Upper lobe of right lung (tissue), 1 donor: ENCODE measurements at regions not wholly inside any gene's neighbourhood (a gene's known extent, or its start where the extent isn't known, plus 50 kb on each side); places are given as distances from the start of the nearest gene placed in this dataset.
A peak's percentile ranks its signal among the peaks of the same experiment; 100 is the strongest.

Source experiments
- ATAC-seq: fragments of 200-7000 bp; cut with Tn5 transposase; one replicate; pipeline ENCODE4 v1.9.1; 2020; ENCODE audit warnings: mild to moderate bottlenecking, moderate library complexity
- DNase-seq: peaks from one replicate; pipeline ENCODE4 v3.0.0-alpha.2; 2020
- H3K27ac ChIP-seq: fragments of 200-600 bp; one replicate; pipeline ENCODE4 v1.8.0; 2022
- H3K27me3 ChIP-seq: fragments of 200-600 bp; one replicate; pipeline ENCODE4 v1.8.0; 2022; ENCODE audit warnings: mild to moderate bottlenecking
- H3K36me3 ChIP-seq: fragments of 200-600 bp; one replicate; pipeline ENCODE4 v1.8.0; 2022
- H3K4me1 ChIP-seq: fragments of 200-600 bp; one replicate; pipeline ENCODE4 v1.8.0; 2022
- H3K4me3 ChIP-seq: fragments of 200-600 bp; one replicate; pipeline ENCODE4 v1.8.0; 2022; ENCODE audit warnings: mild to moderate bottlenecking
- H3K9me3 ChIP-seq: fragments of 200-600 bp; one replicate; pipeline ENCODE4 v1.8.0; 2022
- intact Hi-C: fragments of 100-400 bp; cut with DNase I; formaldehyde crosslinking; loops from one replicate; pipeline ENCODE4 v1.11.0; 2022
- TF ChIP-seq, protein P1 (sequence below): fragments of 200-600 bp; IDR thresholded peaks from one replicate; pipeline ENCODE4 v1.8.0; 2022; ENCODE audit warnings: antibody characterized with exemption
- donor health status: DM: no; HTN: yes; CAD: no; lungs with severe emphysema.

DNA sequence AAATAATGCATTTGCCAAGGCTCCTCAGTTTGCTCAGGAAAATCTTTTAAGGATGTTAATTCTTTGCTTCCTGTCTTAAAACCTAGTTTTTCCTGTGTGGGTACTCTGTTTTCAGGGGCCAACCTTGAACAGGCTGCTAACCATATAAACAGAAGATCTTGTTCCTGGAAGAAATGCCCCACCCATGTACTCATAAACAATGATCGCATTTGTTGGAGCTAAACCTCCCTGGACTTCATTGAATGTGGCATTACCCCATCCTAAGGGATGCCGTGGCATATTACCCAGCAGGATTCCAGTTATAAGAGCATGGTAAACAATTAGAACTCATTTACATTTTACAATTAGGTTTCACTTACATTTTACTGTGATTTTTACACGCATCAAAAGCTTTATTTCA is 436.0 kb downstream of the ZNF608 start:
- H3K9me3 ChIP-seq, result no peaks in the 10 kb centered on the region
- intact Hi-C loops, result no loop called here
- no peak overlapping the region for H3K4me3 ChIP-seq
- DNase-seq (no peak), ATAC-seq (peak; percentile 49)
- peak overlapping the region; percentile 51 for H3K27ac ChIP-seq
- no peaks in the 10 kb centered on the region for H3K4me1 ChIP-seq
- TF ChIP-seq, protein P1, sequence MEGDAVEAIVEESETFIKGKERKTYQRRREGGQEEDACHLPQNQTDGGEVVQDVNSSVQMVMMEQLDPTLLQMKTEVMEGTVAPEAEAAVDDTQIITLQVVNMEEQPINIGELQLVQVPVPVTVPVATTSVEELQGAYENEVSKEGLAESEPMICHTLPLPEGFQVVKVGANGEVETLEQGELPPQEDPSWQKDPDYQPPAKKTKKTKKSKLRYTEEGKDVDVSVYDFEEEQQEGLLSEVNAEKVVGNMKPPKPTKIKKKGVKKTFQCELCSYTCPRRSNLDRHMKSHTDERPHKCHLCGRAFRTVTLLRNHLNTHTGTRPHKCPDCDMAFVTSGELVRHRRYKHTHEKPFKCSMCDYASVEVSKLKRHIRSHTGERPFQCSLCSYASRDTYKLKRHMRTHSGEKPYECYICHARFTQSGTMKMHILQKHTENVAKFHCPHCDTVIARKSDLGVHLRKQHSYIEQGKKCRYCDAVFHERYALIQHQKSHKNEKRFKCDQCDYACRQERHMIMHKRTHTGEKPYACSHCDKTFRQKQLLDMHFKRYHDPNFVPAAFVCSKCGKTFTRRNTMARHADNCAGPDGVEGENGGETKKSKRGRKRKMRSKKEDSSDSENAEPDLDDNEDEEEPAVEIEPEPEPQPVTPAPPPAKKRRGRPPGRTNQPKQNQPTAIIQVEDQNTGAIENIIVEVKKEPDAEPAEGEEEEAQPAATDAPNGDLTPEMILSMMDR, result no peak
- H3K27me3 ChIP-seq, result no peaks in the 10 kb centered on the region
- no peaks in the 10 kb centered on the region for H3K36me3 ChIP-seq

GRCh38 chr5:124309241-124309980 is 437.0 kb downstream of the ZNF608 start:
- H3K4me1 ChIP-seq, result no peaks in the 10 kb centered on the region
- intact Hi-C loops, result no loop called here
- no peaks in the 10 kb centered on the region for H3K36me3 ChIP-seq
- H3K9me3 ChIP-seq, result no peaks in the 10 kb centered on the region
- H3K4me3 ChIP-seq, result no peak overlapping the region
- ATAC-seq (no peak), DNase-seq (no peak)
- H3K27me3 ChIP-seq, result no peaks in the 10 kb centered on the region
- TF ChIP-seq, protein P1, result no peak
- H3K27ac ChIP-seq, result peak overlapping the region; percentile 31

- Histone ChIP-seq H3K27me3 (no peaks in the 10 kb centered on the region), H3K9me3 (no peaks in the 10 kb centered on the region), H3K27ac (no peak overlapping the region), H3K4me3 (no peak overlapping the region), H3K36me3 (no peaks in the 10 kb centered on the region), H3K4me1 (no peaks in the 10 kb centered on the region)
- TF ChIP-seq, protein P1, result no peak
- intact Hi-C loops, result no loop called here
- DNase-seq (no peak), ATAC-seq (no peak)
These were observed 443.1 kb downstream of the ZNF608 start for GRCh38 chr5:124303366-124303765.

- DNase-seq, result no peak
- H3K27ac ChIP-seq, result no peak overlapping the region
- TF ChIP-seq, protein P1, result no peak
- H3K4me1 ChIP-seq, result no peaks in the 10 kb centered on the region
- H3K36me3 ChIP-seq, result no peaks in the 10 kb centered on the region
- no peak overlapping the region for H3K4me3 ChIP-seq
- intact Hi-C loops, result no loop called here
- ATAC-seq, result no peak
- H3K27me3 ChIP-seq, result no peaks in the 10 kb centered on the region
- no peaks in the 10 kb centered on the region for H3K9me3 ChIP-seq
These were observed 443.9 kb downstream of the ZNF608 start for GRCh38 chr5:124302533-124302932.

- TF ChIP-seq, protein P1, result no peak
- no peaks in the 10 kb centered on the region for H3K4me1 ChIP-seq
- intact Hi-C loops, result no loop called here
- H3K36me3 ChIP-seq, result no peaks in the 10 kb centered on the region
- H3K27me3 ChIP-seq, result no peaks in the 10 kb centered on the region
- H3K9me3 ChIP-seq, result no peaks in the 10 kb centered on the region
- no peak overlapping the region for H3K27ac ChIP-seq
- H3K4me3 ChIP-seq, result no peak overlapping the region
- DNase-seq (no peak), ATAC-seq (no peak)
These were observed 444.6 kb downstream of the ZNF608 start for GRCh38 chr5:124301850-124302249.
